H9 (cell line): ENCODE measurements at regions not wholly inside any gene's neighbourhood (a gene's known extent, or its start where the extent isn't known, plus 50 kb on each side); places are given as distances from the start of the nearest gene placed in this dataset.

Experiments
- DNase-seq: peaks from one replicate; pipeline ENCODE4 v3.0.0-alpha.2; 2017
- H2AFZ ChIP-seq: one replicate; pipeline ENCODE4 v1.6.1; 2013; ENCODE audit warnings: mild to moderate bottlenecking, low read length, control low read depth, moderate library complexity
- H2AK5ac ChIP-seq: 2 replicates; pipeline ENCODE4 v1.6.1; 2013; ENCODE audit warnings: low read length, control low read depth, mixed read lengths; ENCODE audit not compliant: insufficient read length
- H2BK120ac ChIP-seq: one replicate; pipeline ENCODE4 v1.6.1; 2013; ENCODE audit warnings: low read depth, mild to moderate bottlenecking, low read length, control low read depth, inconsistent platforms; ENCODE audit not compliant: poor library complexity, severe bottlenecking
- H2BK12ac ChIP-seq: 2 replicates; pipeline ENCODE4 v1.6.1; 2013; ENCODE audit warnings: low read length, control low read depth, mixed read lengths, low read depth; ENCODE audit not compliant: insufficient read length
- H2BK15ac ChIP-seq: 2 replicates; pipeline ENCODE4 v1.6.1; 2013; ENCODE audit warnings: low read depth, low read length, control low read depth
- H2BK20ac ChIP-seq: one replicate; pipeline ENCODE4 v1.6.1; 2013; ENCODE audit warnings: low read depth, mild to moderate bottlenecking, low read length, control low read depth, inconsistent platforms; ENCODE audit not compliant: poor library complexity, severe bottlenecking
- H2BK5ac ChIP-seq: 2 replicates; pipeline ENCODE4 v1.6.1; 2013; ENCODE audit warnings: low read length, control low read depth, mixed read lengths; ENCODE audit not compliant: insufficient read length
- H3K14ac ChIP-seq: 2 replicates; pipeline ENCODE4 v1.6.1; 2013; ENCODE audit warnings: low read length, control low read depth; ENCODE audit not compliant: insufficient read depth
- H3K18ac ChIP-seq: 2 replicates; pipeline ENCODE4 v1.6.1; 2013; ENCODE audit warnings: low read depth, mild to moderate bottlenecking, mixed read lengths, low read length, control low read depth; ENCODE audit not compliant: insufficient read length
- H3K23ac ChIP-seq: 2 replicates; pipeline ENCODE4 v1.6.1; 2013; ENCODE audit warnings: low read length, control low read depth, mixed read lengths, low read depth; ENCODE audit not compliant: insufficient read length
- H3K23me2 ChIP-seq: 2 replicates; pipeline ENCODE4 v1.6.1; 2013; ENCODE audit warnings: low read depth, mild to moderate bottlenecking, mixed read lengths, low read length, control low read depth; ENCODE audit not compliant: insufficient read length, poor library complexity, severe bottlenecking
- H3K27ac ChIP-seq: 2 replicates; pipeline ENCODE4 v1.5.1; 2013; ENCODE audit warnings: low read length, control low read depth, mixed read lengths, low read depth; ENCODE audit not compliant: insufficient read length
- H3K27me3 ChIP-seq: 2 replicates; pipeline ENCODE4 v1.6.1; 2013; ENCODE audit warnings: low read length, control low read depth, inconsistent platforms; ENCODE audit not compliant: insufficient read depth
- H3K4ac ChIP-seq: 2 replicates; pipeline ENCODE4 v1.6.1; 2013; ENCODE audit warnings: low read depth, mild to moderate bottlenecking, control low read depth, inconsistent platforms, low read length, moderate library complexity
- H3K4me1 ChIP-seq: 2 replicates; pipeline ENCODE4 v1.6.1; 2013; ENCODE audit warnings: low read length, control low read depth, inconsistent platforms; ENCODE audit not compliant: insufficient read depth
- H3K4me2 ChIP-seq: 2 replicates; pipeline ENCODE4 v1.6.1; 2013; ENCODE audit warnings: low read length, control low read depth, mixed read lengths; ENCODE audit not compliant: insufficient read length, insufficient read depth
- H3K56ac ChIP-seq: 2 replicates; pipeline ENCODE4 v1.6.1; 2013; ENCODE audit warnings: low read depth, mild to moderate bottlenecking, mixed read lengths, low read length, control low read depth; ENCODE audit not compliant: insufficient read length
- H3K79me1 ChIP-seq: 2 replicates; pipeline ENCODE4 v1.6.1; 2013; ENCODE audit warnings: low read depth, mild to moderate bottlenecking, moderate library complexity, low read length, control low read depth, inconsistent platforms; ENCODE audit not compliant: insufficient read depth, poor library complexity, severe bottlenecking
- H3K79me2 ChIP-seq: 2 replicates; pipeline ENCODE4 v1.6.1; 2013; ENCODE audit warnings: low read length, control low read depth, inconsistent platforms; ENCODE audit not compliant: insufficient read depth
- H3K9ac ChIP-seq: 2 replicates; pipeline ENCODE4 v1.6.1; 2013; ENCODE audit warnings: low read length, control low read depth, mixed read lengths; ENCODE audit not compliant: insufficient read length; ENCODE audit errors: extremely low read depth
- H3K9me3 ChIP-seq: one replicate; pipeline ENCODE4 v1.6.1; 2013; ENCODE audit warnings: low read depth, low read length, inconsistent platforms; ENCODE audit not compliant: control insufficient read depth
- H3T11ph ChIP-seq: one replicate; pipeline ENCODE4 v1.6.1; 2013; ENCODE audit warnings: mild to moderate bottlenecking, low read length, control low read depth, inconsistent platforms
- H4K20me1 ChIP-seq: one replicate; pipeline ENCODE4 v1.6.1; 2013; ENCODE audit not compliant: control insufficient read depth, insufficient read length, insufficient read depth
- H4K5ac ChIP-seq: 2 replicates; pipeline ENCODE4 v1.6.1; 2013; ENCODE audit warnings: low read depth, mild to moderate bottlenecking, mixed read lengths, low read length, control low read depth; ENCODE audit not compliant: insufficient read length
- H4K8ac ChIP-seq: replicated peaks from 2 replicates; pipeline ENCODE4 v1.6.1; 2013; ENCODE audit warnings: low read length, control low read depth, mixed read lengths, low read depth; ENCODE audit not compliant: insufficient read length
- H4K91ac ChIP-seq: 2 replicates; pipeline ENCODE4 v1.6.1; 2013; ENCODE audit warnings: low read depth, mild to moderate bottlenecking, moderate library complexity, mixed read lengths, low read length, control low read depth; ENCODE audit not compliant: insufficient read length
- H3K27ac Mint-ChIP-seq, 3 experiments: 2 replicates in 2 of 3; 3 replicates in 1 of 3; pipeline ENCODE4 v1.8.0; 2020 to 2021; ENCODE audit warnings: mixed read lengths in 3 of 3, mild to moderate bottlenecking in 1 of 3, moderate library complexity in 1 of 3
- H3K27me3 Mint-ChIP-seq: 2 replicates; pipeline ENCODE4 v1.8.0; 2021; ENCODE audit warnings: low read depth, mild to moderate bottlenecking, moderate library complexity, mixed read lengths
- H3K36me3 Mint-ChIP-seq, 3 experiments: 2 replicates in 2 of 3; 3 replicates in 1 of 3; pipeline ENCODE4 v1.8.0; 2020 to 2021; ENCODE audit warnings: low read depth in 3 of 3, mixed read lengths in 3 of 3; ENCODE audit not compliant: insufficient read depth in 1 of 3
- H3K4me1 Mint-ChIP-seq, 2 experiments: 2 replicates each; pipeline ENCODE4 v1.8.0; 2020; ENCODE audit warnings: mixed read lengths in 2 of 2
- H3K4me3 Mint-ChIP-seq, 2 experiments: 2 replicates in 1 of 2; 3 replicates in 1 of 2; pipeline ENCODE4 v1.8.0; 2020 to 2021; ENCODE audit warnings: mild to moderate bottlenecking in 2 of 2, mixed read lengths in 2 of 2, moderate library complexity in 1 of 2
- H3K9me3 Mint-ChIP-seq, 2 experiments: 2 replicates in 1 of 2; 3 replicates in 1 of 2; pipeline ENCODE4 v1.8.0; 2020; ENCODE audit warnings: mild to moderate bottlenecking in 2 of 2, mixed read lengths in 2 of 2, moderate library complexity in 1 of 2
- CTCF ChIP-seq: fragments of 200-600 bp; sonication (generic); conservative IDR thresholded peaks from 3 replicates; pipeline ENCODE4 v1.8.0; 2021; ENCODE audit warnings: antibody characterized with exemption, mild to moderate bottlenecking
- WGBS: extraction: QIAGEN DNeasy Blood & Tissue Kit; methylation state at CpG from one replicate; pipeline ENCODE4 v1.1.7; 2013; ENCODE audit warnings: missing lambda C conversion rate, low lambda C conversion rate, mixed read lengths; ENCODE audit not compliant: insufficient read length; ENCODE audit errors: extremely low coverage; 5-methylcytosine and 5-hydroxymethylcytosine counted together

- Histone ChIP-seq H3K27me3 (no peaks in the 10 kb centered on the region), H4K91ac (no peak overlapping the region), H3K56ac (no peak overlapping the region), H2AFZ (no peak overlapping the region), H3K18ac (no peak overlapping the region), H3K23ac (no peak overlapping the region), H2BK15ac (no peak overlapping the region), H2BK20ac (no peak overlapping the region), H3K14ac (no peak overlapping the region), H2BK12ac (no peak overlapping the region), H3K79me1 (no peaks in the 10 kb centered on the region), H2AK5ac (no peak overlapping the region), H3K4ac (no peak overlapping the region), H3K9me3 (no peaks in the 10 kb centered on the region), H2BK5ac (no peak overlapping the region), H3K9ac (no peak overlapping the region), H3K79me2 (no peaks in the 10 kb centered on the region), H3K4me1 (no peaks in the 10 kb centered on the region), H3K23me2 (no peaks in the 10 kb centered on the region), H2BK120ac (no peak overlapping the region), H4K20me1 (no peaks in the 10 kb centered on the region), H4K8ac (no peak overlapping the region), H3K27ac (no peak overlapping the region), H3T11ph (no peak overlapping the region), H3K4me2 (no peak overlapping the region), H4K5ac (no peak overlapping the region)
- no peak for DNase-seq
- no peaks in the 10 kb centered on the region for H3K27me3 Mint-ChIP-seq
- no peak overlapping the region for H3K4me3 Mint-ChIP-seq
- no peak for TF ChIP-seq CTCF
- no CpG with 5 or more reads among the region's 4 CpGs for WGBS
- peaks cover 0 to 3% of the 10 kb centered on the region in 2 experiments; a peak in 2 of 4 replicates for H3K4me1 Mint-ChIP-seq
- no peaks in the 10 kb centered on the region; a peak in 1 of 5 replicates for H3K9me3 Mint-ChIP-seq
- no peak overlapping the region for H3K27ac Mint-ChIP-seq
- no peaks in the 10 kb centered on the region; a peak in 1 of 7 replicates for H3K36me3 Mint-ChIP-seq
Observed at GRCh38 chr4:107449611-107450369, 270.2 kb downstream of the PAPSS1 start.
